H1 (cell line): ENCODE measurements at regions not wholly inside any gene's neighbourhood (a gene's known extent, or its start where the extent isn't known, plus 50 kb on each side); places are given as distances from the start of the nearest gene placed in this dataset.

Source experiments
- CTCF ChIA-PET: fragments of 300-600 bp; sonication (Branson Sonifier 250); formaldehyde crosslinking; loops from one replicate; lab custom pipeline; 2021; ENCODE audit not compliant: partially characterized antibody; lab: Charles Lee
- POLR2A ChIA-PET: fragments of 300-600 bp; sonication (Branson Sonifier 250); formaldehyde crosslinking; loops from one replicate; lab custom pipeline; 2021; ENCODE audit warnings: inconsistent platforms; ENCODE audit not compliant: partially characterized antibody; lab: Charles Lee
- DNase-seq, 2 experiments: peaks; one replicate each; pipeline versions ENCODE4 v3.0.0 to v3.0.0-alpha.2; 2010 to 2022; ENCODE audit warnings: low spot score in 2 of 2, low read depth in 1 of 2, mixed read lengths in 1 of 2
- FAIRE-seq: peaks from 2 replicates; lab custom pipeline; 2011; peaks lifted over from hg19 to GRCh38; lab: Jason Lieb, UNC
- H2AFZ ChIP-seq: 2 replicates; pipeline ENCODE4 v1.8.1; 2012; ENCODE audit warnings: low read length, inconsistent platforms
- H2AK5ac ChIP-seq: 2 replicates; pipeline ENCODE4 v1.6.1; 2013; ENCODE audit warnings: low read depth, low read length
- H2BK120ac ChIP-seq: replicated peaks from 2 replicates; pipeline ENCODE3; 2013; ENCODE audit warnings: low read depth, low read length, inconsistent platforms
- H2BK12ac ChIP-seq: 2 replicates; pipeline ENCODE4 v1.6.1; 2013; ENCODE audit warnings: low read depth, low read length
- H2BK15ac ChIP-seq: 2 replicates; pipeline ENCODE4 v1.6.1; 2013; ENCODE audit warnings: low read length
- H2BK20ac ChIP-seq: 2 replicates; pipeline ENCODE4 v1.6.1; 2013; ENCODE audit warnings: low read length
- H2BK5ac ChIP-seq: 2 replicates; pipeline ENCODE4 v1.6.1; 2013; ENCODE audit warnings: low read depth, low read length
- H3K14ac ChIP-seq: 2 replicates; pipeline ENCODE4 v1.6.1; 2013; ENCODE audit warnings: inconsistent platforms; ENCODE audit not compliant: insufficient read length
- H3K18ac ChIP-seq: 2 replicates; pipeline ENCODE4 v1.6.1; 2013; ENCODE audit warnings: low read length; ENCODE audit errors: extremely low read depth
- H3K23ac ChIP-seq: 2 replicates; pipeline ENCODE4 v1.6.1; 2013; ENCODE audit warnings: inconsistent platforms; ENCODE audit not compliant: insufficient read length
- H3K23me2 ChIP-seq: 2 replicates; pipeline ENCODE4 v1.6.1; 2013; ENCODE audit warnings: low read depth, low read length
- H3K27ac ChIP-seq: 2 replicates; pipeline ENCODE4 v1.6.1; 2011; ENCODE audit warnings: low read depth, low read length, inconsistent platforms
- H3K27me3 ChIP-seq, 4 experiments: replicated peaks in 1 of 4; 1 replicate in 1 of 4; 2 replicates in 3 of 4; pipeline versions ENCODE4 v1.6.1 to v1.8.1; 2011 to 2013; ENCODE audit warnings: low read length in 3 of 4, mild to moderate bottlenecking in 3 of 4, inconsistent platforms in 2 of 4, mixed read lengths in 2 of 4, moderate library complexity in 1 of 4; ENCODE audit not compliant: control insufficient read depth in 3 of 4, insufficient read depth in 3 of 4; ENCODE audit errors: extremely low read depth in 1 of 4
- H3K36me3 ChIP-seq, 4 experiments: 2 replicates each; pipeline versions ENCODE4 v1.6.1 to v1.8.1; 2011 to 2013; ENCODE audit warnings: mild to moderate bottlenecking in 4 of 4, low read length in 3 of 4, moderate library complexity in 2 of 4, control low read depth in 1 of 4, inconsistent platforms in 1 of 4; ENCODE audit not compliant: insufficient read depth in 4 of 4, control insufficient read depth in 2 of 4
- H3K4ac ChIP-seq: replicated peaks from 2 replicates; pipeline ENCODE3; 2013; ENCODE audit warnings: low read length, low read depth, mixed read lengths, inconsistent platforms; ENCODE audit not compliant: insufficient read length
- H3K4me1 ChIP-seq, 4 experiments: replicated peaks in 1 of 4; 1 replicate in 1 of 4; 2 replicates in 3 of 4; pipeline versions ENCODE4 v1.6.1 to v1.8.1; 2011 to 2013; ENCODE audit warnings: low read length in 3 of 4, inconsistent platforms in 2 of 4, mixed read lengths in 1 of 4; ENCODE audit not compliant: insufficient read depth in 4 of 4, control insufficient read depth in 3 of 4
- H3K4me2 ChIP-seq, 2 experiments: 2 replicates each; pipeline versions ENCODE4 v1.6.1 to v1.8.1; 2011 to 2013; ENCODE audit warnings: low read depth in 2 of 2, low read length in 2 of 2, control low read depth in 1 of 2, inconsistent platforms in 1 of 2, mild to moderate bottlenecking in 1 of 2; ENCODE audit not compliant: insufficient read depth in 1 of 2
- H3K4me3 ChIP-seq, 4 experiments: fragments of 200-600, 300-600 bp in 1 of 4; sonication (generic), shearing (Covaris generic), sonication (Bioruptor Twin) in 1 of 4; 2 replicates each; pipeline versions ENCODE4 v1.5.1 to v1.8.1; 2011 to 2016; ENCODE audit warnings: low read length in 4 of 4, low read depth in 3 of 4, control low read depth in 2 of 4, inconsistent platforms in 2 of 4, mild to moderate bottlenecking in 2 of 4, mixed read lengths in 1 of 4, moderate library complexity in 1 of 4; ENCODE audit not compliant: insufficient read depth in 2 of 4; ENCODE audit errors: extremely low read depth in 1 of 4
- H3K56ac ChIP-seq: replicated peaks from 2 replicates; pipeline ENCODE3; 2013; ENCODE audit warnings: low read depth, mild to moderate bottlenecking, mixed read lengths, low read length, inconsistent platforms; ENCODE audit not compliant: insufficient read length
- H3K79me1 ChIP-seq: 2 replicates; pipeline ENCODE4 v1.6.1; 2013; ENCODE audit warnings: low read depth, low read length, control low read depth
- H3K79me2 ChIP-seq, 2 experiments: 2 replicates each; pipeline versions ENCODE4 v1.6.1 to v1.8.1; 2012 to 2013; ENCODE audit warnings: low read length in 2 of 2, mild to moderate bottlenecking in 2 of 2, inconsistent platforms in 1 of 2; ENCODE audit not compliant: insufficient read depth in 2 of 2, control insufficient read depth in 1 of 2
- H3K9ac ChIP-seq, 4 experiments: replicated peaks in 1 of 4; 1 replicate in 1 of 4; 2 replicates in 3 of 4; pipeline versions ENCODE4 v1.6.1 to v1.8.1; 2011 to 2013; ENCODE audit warnings: low read depth in 3 of 4, low read length in 3 of 4, control low read depth in 2 of 4, mild to moderate bottlenecking in 2 of 4, moderate library complexity in 2 of 4, inconsistent platforms in 1 of 4; ENCODE audit errors: extremely low read depth in 1 of 4
- H3K9me3 ChIP-seq, 2 experiments: 2 replicates each; pipeline versions ENCODE4 v1.6.1 to v1.8.1; 2012 to 2013; ENCODE audit warnings: mild to moderate bottlenecking in 2 of 2, moderate library complexity in 2 of 2, control low read depth in 1 of 2, inconsistent platforms in 1 of 2, low read depth in 1 of 2, low read length in 1 of 2, mixed read lengths in 1 of 2; ENCODE audit not compliant: insufficient read depth in 2 of 2
- H4K20me1 ChIP-seq, 2 experiments: replicated peaks in 1 of 2; 2 replicates each; pipeline versions ENCODE3 to v1.8.1; 2011 to 2013; ENCODE audit warnings: inconsistent platforms in 2 of 2, low read length in 2 of 2, mild to moderate bottlenecking in 1 of 2; ENCODE audit not compliant: insufficient read depth in 2 of 2, control insufficient read depth in 1 of 2
- H4K5ac ChIP-seq: 2 replicates; pipeline ENCODE4 v1.6.1; 2013; ENCODE audit warnings: low read length, low read depth, mixed read lengths, inconsistent platforms; ENCODE audit not compliant: insufficient read length
- H4K8ac ChIP-seq: 2 replicates; pipeline ENCODE4 v1.8.0; 2013; ENCODE audit warnings: mild to moderate bottlenecking, moderate library complexity, low read length, inconsistent platforms; ENCODE audit not compliant: insufficient read depth; ENCODE audit errors: extremely low read depth
- H4K91ac ChIP-seq: replicated peaks from 2 replicates; pipeline ENCODE3; 2013; ENCODE audit warnings: low read length, mixed read lengths, inconsistent platforms; ENCODE audit not compliant: insufficient read length
- CBX8 ChIP-seq: fragments of 300-800, 300-1000 bp; sonication (generic); IDR thresholded peaks from 2 replicates; pipeline ENCODE4 v1.7.1; 2016; ENCODE audit warnings: low read depth, low read length, borderline replicate concordance
- NANOG ChIP-seq: IDR thresholded peaks from 2 replicates; pipeline ENCODE4 v1.6.1; 2011; ENCODE audit warnings: low read length, low read depth, mild to moderate bottlenecking, inconsistent platforms; ENCODE audit not compliant: insufficient read depth, poor library complexity, severe bottlenecking
- SIRT6 ChIP-seq: IDR thresholded peaks from one replicate; pipeline ENCODE4 v1.7.1; 2012; ENCODE audit warnings: low read length, inconsistent platforms
- whole genome bisulfite sequencing, 2 experiments: shearing (Covaris generic) in 1 of 2; methylation state at CpG; one replicate each; pipeline versions ENCODE4 v1.1.6 to v1.1.7; 2013 to 2015; ENCODE audit warnings: low lambda C conversion rate in 2 of 2, mixed read lengths in 2 of 2, inconsistent platforms in 1 of 2, low coverage in 1 of 2, missing lambda C conversion rate in 1 of 2; ENCODE audit not compliant: insufficient replicate concordance in 2 of 2, insufficient coverage in 1 of 2, insufficient read length in 1 of 2; ENCODE audit errors: extremely low coverage in 1 of 2, missing lambda C conversion rate in 1 of 2; 5-methylcytosine and 5-hydroxymethylcytosine counted together

- Histone ChIP-seq H3K4me1 (no peaks in the 10 kb centered on the region), H3K4me3 (no peak overlapping the region), H4K5ac (no peak overlapping the region), H3K79me1 (no peaks in the 10 kb centered on the region), H3K4ac (no peak overlapping the region), H4K8ac (no peak overlapping the region), H2BK120ac (no peak overlapping the region), H3K79me2 (no peaks in the 10 kb centered on the region), H2BK15ac (no peak overlapping the region), H3K23ac (no peak overlapping the region), H2BK12ac (no peak overlapping the region), H3K23me2 (peaks cover 2% of the 10 kb centered on the region; the same call in 1 of the 2 replicates), H3K56ac (no peak overlapping the region), H3K27ac (no peak overlapping the region), H3K18ac (no peak overlapping the region), H3K14ac (no peak overlapping the region), H3K9ac (no peak overlapping the region), H2AFZ (no peak overlapping the region), H2AK5ac (no peak overlapping the region), H4K20me1 (no peaks in the 10 kb centered on the region), H3K9me3 (peaks cover 8 to 11% of the 10 kb centered on the region in 2 experiments; a peak in 3 of 4 replicates), H2BK20ac (no peak overlapping the region), H3K27me3 (no peaks in the 10 kb centered on the region), H3K36me3 (no peaks in the 10 kb centered on the region), H4K91ac (no peak overlapping the region), H2BK5ac (no peak overlapping the region), H3K4me2 (no peak overlapping the region)
- 77% methylated on average over 3 of the region's 3 CpGs; no CpG with 5 or more reads in 1 of the 2 experiments for WGBS, 2 experiments
- ChIA-PET CTCF (interaction anchor here (1.0 kb wide), 1 partner anchor 11 kb away, joined by 3 read pairs; no protein-coding TSS in a partner anchor), POLR2A (no interaction called here)
- FAIRE-seq, result no peak
- TF ChIP-seq NANOG (no peak), SIRT6 (no peak), CBX8 (no peak)
- DNase-seq, result no peak
Measured at GRCh38 chr3:140770977-140771667, 93.3 kb downstream of the TRIM42 start.
